Activated CD8-positive, alpha-beta T cell treated with anti-CD3 and anti-CD28 coated beads, Interleukin-2, amount 10 ng/mL, durations not matched to agents 7 days and 5 days (primary cell): ENCODE measurements at regions not wholly inside any gene's neighbourhood (a gene's known extent, or its start where the extent isn't known, plus 50 kb on each side); places are given as distances from the start of the nearest gene placed in this dataset.
"Not testable (repeated sequence)": the region's sequence is repeated elsewhere in the genome, so short reads cannot be mapped to it uniquely, and the experiment has no call there.

Experiments
- ATAC-seq: fragments of 150-1000 bp; cut with Tn5 transposase; one replicate; pipeline ENCODE4 v1.10.0; 2021; ENCODE audit warnings: moderate library complexity
- CTCF ChIA-PET: fragments of 350-600 bp; sonication (Branson Sonifier 250); formaldehyde crosslinking; loops from one replicate; lab custom pipeline; 2021; ENCODE audit warnings: antibody characterized with exemption; lab: Charles Lee
- POLR2A ChIA-PET: fragments of 350-600 bp; sonication (Branson Sonifier 250); formaldehyde crosslinking; loops from one replicate; lab custom pipeline; 2021; ENCODE audit warnings: antibody characterized with exemption; lab: Charles Lee
- DNase-seq: peaks from one replicate; pipeline ENCODE4 v3.0.0-alpha.2; 2020
- H3K27ac Mint-ChIP-seq: one replicate; pipeline ENCODE4 v1.8.0; 2021; ENCODE audit warnings: mild to moderate bottlenecking, mixed read lengths
- H3K27me3 Mint-ChIP-seq: one replicate; pipeline ENCODE4 v1.8.0; 2021; ENCODE audit warnings: low read depth, mixed read lengths
- H3K36me3 Mint-ChIP-seq: one replicate; pipeline ENCODE4 v1.8.0; 2021; ENCODE audit warnings: low read depth, mixed read lengths
- H3K4me1 Mint-ChIP-seq: one replicate; pipeline ENCODE4 v1.8.0; 2021; ENCODE audit warnings: low read depth, mixed read lengths
- H3K4me3 Mint-ChIP-seq: one replicate; pipeline ENCODE4 v1.8.0; 2021; ENCODE audit warnings: mild to moderate bottlenecking, mixed read lengths
- H3K9me3 Mint-ChIP-seq: one replicate; pipeline ENCODE4 v1.8.0; 2022; ENCODE audit warnings: mixed read lengths; ENCODE audit not compliant: insufficient read depth

DNA sequence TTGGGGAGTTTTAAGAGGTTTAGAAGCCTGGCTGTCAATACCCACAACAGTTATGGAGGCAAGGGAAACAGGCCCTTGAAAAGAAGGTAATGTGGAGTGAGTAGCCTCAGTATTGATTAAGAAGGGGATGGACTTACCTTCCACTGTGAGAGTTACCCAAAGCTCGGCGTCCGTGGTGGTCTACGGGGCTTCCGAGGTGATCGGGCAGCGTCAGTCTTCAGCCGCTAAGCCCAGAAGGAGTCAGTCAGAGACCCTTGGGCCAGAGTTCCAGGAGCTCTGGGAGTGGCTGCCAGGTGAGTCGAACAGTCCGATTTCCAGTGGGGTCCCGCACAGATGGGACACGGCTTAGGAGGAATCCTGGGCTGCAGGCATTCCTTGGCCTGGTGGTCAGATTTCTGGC, 379.0 kb downstream of the BCKDHB start:
- DNase-seq, H3K4me1 Mint-ChIP-seq, H3K9me3 Mint-ChIP-seq, H3K4me3 Mint-ChIP-seq, ATAC-seq, H3K27me3 Mint-ChIP-seq, H3K27ac Mint-ChIP-seq, CTCF ChIA-PET, POLR2A ChIA-PET, H3K36me3 Mint-ChIP-seq: not testable (repeated sequence)

DNA sequence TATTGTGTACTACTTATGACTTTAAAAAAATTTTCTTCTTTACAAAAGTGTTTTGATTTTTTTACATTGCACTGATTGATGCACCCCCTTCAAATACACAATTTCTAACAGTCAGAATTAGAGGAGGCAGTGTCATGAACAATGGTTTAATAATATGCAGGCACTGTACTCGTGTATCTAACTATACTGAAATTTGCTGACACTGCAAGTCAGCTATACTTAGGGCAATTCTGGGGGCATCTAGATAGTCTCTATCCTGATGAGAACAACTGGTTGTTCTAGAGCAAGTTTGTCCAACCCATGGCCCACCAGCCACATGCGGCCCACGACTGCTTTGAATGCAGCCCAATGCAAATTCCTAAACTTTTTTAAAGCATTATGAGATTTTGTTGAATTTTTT, 375.6 kb downstream of the BCKDHB start:
- H3K9me3 Mint-ChIP-seq = no peaks in the 10 kb centered on the region
- DNase-seq (no peak), ATAC-seq (no peak)
- H3K27ac Mint-ChIP-seq = no peak overlapping the region
- H3K4me1 Mint-ChIP-seq = no peaks in the 10 kb centered on the region
- no peak overlapping the region for H3K4me3 Mint-ChIP-seq
- H3K27me3 Mint-ChIP-seq = no peaks in the 10 kb centered on the region
- ChIA-PET POLR2A (no interaction called here), CTCF (no interaction called here)
- no peaks in the 10 kb centered on the region for H3K36me3 Mint-ChIP-seq

DNA sequence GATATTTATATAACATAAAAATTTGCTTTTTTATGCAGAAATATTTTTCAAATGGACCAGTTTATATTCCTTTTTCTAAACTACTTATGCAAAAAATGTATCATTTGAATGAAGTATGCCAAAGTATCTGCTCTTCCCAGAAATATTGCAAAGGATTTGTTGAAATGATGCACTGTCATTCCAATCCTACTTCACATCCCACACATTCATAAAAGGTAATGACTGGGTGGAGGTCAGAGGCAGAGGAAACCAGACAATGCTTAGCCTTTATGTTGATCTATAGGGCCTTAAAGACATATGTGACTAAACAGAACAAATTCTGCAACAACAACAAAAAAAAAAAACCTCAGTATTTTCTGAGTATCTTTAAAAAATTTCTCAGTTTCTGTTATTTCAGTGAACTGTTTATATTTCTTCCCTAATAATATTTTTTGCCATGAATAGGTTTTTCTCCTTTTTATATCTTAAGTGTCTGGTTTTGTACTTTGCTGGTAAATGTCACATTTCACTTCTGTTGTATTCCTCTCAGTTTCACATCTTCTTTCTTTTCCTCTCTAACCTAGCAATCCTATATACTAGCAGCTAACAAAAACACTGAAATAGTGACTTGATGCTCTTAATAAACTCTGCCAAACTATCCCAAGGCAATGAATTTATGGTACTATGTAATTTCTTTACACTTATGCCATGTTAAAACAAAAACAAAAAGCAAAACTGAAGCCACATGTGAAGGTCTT, 374.1 kb downstream of the BCKDHB start:
- CTCF ChIA-PET = no interaction called here
- Mint-ChIP-seq H3K9me3 (no peaks in the 10 kb centered on the region), H3K27me3 (no peaks in the 10 kb centered on the region), H3K27ac (no peak overlapping the region), H3K36me3 (no peaks in the 10 kb centered on the region), H3K4me3 (no peak overlapping the region), H3K4me1 (no peaks in the 10 kb centered on the region)
- ATAC-seq (no peak), DNase-seq (no peak)
- POLR2A ChIA-PET = no interaction called here

DNA sequence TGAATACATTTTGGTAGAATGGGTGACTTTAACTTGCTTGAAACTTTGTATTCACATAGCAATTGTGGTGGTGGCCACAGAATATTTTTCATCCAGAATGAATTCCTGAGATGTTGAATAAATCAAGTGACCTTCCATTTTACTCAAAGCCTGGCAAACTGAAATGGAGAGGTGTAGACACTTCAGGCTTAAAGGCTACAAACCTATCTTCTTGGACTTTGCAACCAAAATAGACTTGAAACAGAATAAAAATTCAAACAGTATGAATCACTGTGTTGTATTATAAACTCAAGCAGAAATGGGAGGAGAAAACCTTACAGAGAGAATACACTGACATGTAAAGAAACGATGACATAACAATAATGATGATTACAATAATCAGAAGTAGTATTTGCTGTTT, 371.6 kb downstream of the BCKDHB start:
- POLR2A ChIA-PET = no interaction called here
- no peaks in the 10 kb centered on the region for H3K27me3 Mint-ChIP-seq
- no peak for ATAC-seq

DNA sequence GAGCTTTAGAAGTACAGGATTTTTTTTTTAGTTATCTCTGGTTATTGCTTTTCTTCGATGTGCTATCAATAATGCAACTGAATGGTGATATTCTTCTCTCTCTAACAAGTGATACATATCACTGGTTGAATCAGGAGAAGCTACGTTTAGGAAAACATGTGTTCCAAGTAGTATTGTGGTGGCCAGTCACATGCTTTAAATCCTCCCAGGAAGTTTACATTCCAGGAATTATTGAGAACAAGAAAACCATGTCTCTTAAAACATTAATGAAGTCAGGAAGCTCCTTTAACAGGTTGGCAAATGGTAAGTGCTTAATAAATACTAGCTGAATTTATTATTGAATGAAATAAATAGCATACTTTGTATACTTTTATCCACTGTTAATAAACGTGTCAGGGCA, 371.1 kb downstream of the BCKDHB start:
- DNase-seq (no peak), ATAC-seq (no peak)
- Mint-ChIP-seq H3K27ac (no peak overlapping the region), H3K27me3 (no peaks in the 10 kb centered on the region), H3K4me1 (no peaks in the 10 kb centered on the region), H3K36me3 (no peaks in the 10 kb centered on the region), H3K4me3 (no peak overlapping the region), H3K9me3 (no peaks in the 10 kb centered on the region)
- CTCF ChIA-PET = no interaction called here
- POLR2A ChIA-PET = interaction anchor here (0.6 kb wide), 2 partner anchors 104 to 1620 kb away, joined by 3 read pairs; no protein-coding TSS in a partner anchor

More for the DNA sequence above, 371.6 kb downstream of the BCKDHB start:
- H3K4me3 Mint-ChIP-seq = no peak overlapping the region
- H3K4me1 Mint-ChIP-seq = no peaks in the 10 kb centered on the region
- no peaks in the 10 kb centered on the region for H3K9me3 Mint-ChIP-seq
- DNase-seq = no peak
- no peaks in the 10 kb centered on the region for H3K36me3 Mint-ChIP-seq
- CTCF ChIA-PET = no interaction called here
- H3K27ac Mint-ChIP-seq = no peak overlapping the region

DNA sequence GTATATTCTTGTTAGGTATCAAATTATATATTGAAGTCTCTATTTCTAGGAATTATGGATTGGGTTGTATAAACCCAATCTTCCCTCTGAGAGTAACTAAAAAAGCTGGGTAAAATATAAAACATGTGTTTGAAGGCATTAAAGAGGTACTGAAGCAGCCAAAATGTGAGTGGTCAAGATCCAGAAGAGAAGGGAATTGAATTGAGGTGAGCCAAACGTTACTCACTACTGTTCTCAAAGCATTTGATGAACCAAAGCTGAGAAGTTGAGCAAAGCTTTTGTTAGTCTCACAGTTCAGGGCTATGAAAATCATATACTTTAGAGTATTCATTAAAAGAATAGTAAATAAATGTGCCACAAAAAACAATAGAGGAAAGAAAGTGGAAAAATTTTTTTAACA, 365.8 kb downstream of the BCKDHB start:
- Mint-ChIP-seq H3K27me3 (no peaks in the 10 kb centered on the region), H3K27ac (no peak overlapping the region), H3K4me1 (no peaks in the 10 kb centered on the region), H3K36me3 (no peaks in the 10 kb centered on the region), H3K9me3 (no peaks in the 10 kb centered on the region), H3K4me3 (no peak overlapping the region)
- ChIA-PET CTCF (no interaction called here), POLR2A (no interaction called here)
- DNase-seq = no peak
- ATAC-seq = no peak

DNA sequence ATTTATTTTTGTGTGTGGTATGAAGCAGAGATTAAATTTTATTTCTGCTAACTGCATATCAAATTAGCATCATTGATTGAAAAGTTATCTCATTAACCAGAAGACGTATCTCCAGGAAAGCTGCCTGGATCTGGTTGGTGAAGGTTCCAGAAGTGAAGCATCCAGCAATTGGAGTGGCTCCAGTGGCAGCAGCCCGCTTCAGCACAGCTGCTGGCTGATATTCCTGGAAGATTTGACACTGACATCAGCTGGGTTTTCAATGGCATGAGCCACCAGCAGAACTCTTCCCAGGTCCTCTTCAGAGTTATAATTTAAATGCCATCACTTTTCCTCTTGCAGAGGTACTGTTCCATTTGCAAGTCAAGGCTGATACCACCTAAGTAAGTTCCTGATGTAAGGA, 363.5 kb downstream of the BCKDHB start:
- DNase-seq (no peak), ATAC-seq (no peak)
- Mint-ChIP-seq H3K4me3 (no peak overlapping the region), H3K9me3 (no peaks in the 10 kb centered on the region), H3K27ac (no peak overlapping the region), H3K27me3 (no peaks in the 10 kb centered on the region), H3K36me3 (no peaks in the 10 kb centered on the region), H3K4me1 (no peaks in the 10 kb centered on the region)
- POLR2A ChIA-PET = no interaction called here
- CTCF ChIA-PET = no interaction called here

DNA sequence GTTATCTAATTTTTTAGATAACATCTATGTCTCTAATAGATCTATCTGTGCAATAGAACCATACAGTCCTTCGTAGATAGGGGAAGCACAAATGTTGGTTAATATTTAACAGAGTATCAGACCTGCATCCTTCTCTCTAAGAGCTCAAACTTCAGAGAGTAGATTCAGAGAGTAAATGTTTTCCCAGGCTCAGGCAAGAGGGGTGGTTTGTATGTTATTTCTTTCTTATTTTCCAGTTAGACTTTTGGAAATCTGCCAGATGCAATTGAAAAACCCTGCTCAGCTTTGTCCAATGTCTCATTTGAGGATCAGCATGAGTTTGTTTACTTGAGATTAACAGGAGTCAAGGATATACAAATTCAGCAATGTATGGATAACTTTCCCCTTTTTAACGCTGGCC, 361.9 kb downstream of the BCKDHB start:
- H3K27ac Mint-ChIP-seq = no peak overlapping the region
- ChIA-PET POLR2A (no interaction called here), CTCF (no interaction called here)
- no peak overlapping the region for H3K4me3 Mint-ChIP-seq
- no peak for DNase-seq
- H3K27me3 Mint-ChIP-seq = no peaks in the 10 kb centered on the region
- H3K4me1 Mint-ChIP-seq = no peaks in the 10 kb centered on the region
- H3K9me3 Mint-ChIP-seq = no peaks in the 10 kb centered on the region
- ATAC-seq = no peak
- H3K36me3 Mint-ChIP-seq = no peaks in the 10 kb centered on the region

DNA sequence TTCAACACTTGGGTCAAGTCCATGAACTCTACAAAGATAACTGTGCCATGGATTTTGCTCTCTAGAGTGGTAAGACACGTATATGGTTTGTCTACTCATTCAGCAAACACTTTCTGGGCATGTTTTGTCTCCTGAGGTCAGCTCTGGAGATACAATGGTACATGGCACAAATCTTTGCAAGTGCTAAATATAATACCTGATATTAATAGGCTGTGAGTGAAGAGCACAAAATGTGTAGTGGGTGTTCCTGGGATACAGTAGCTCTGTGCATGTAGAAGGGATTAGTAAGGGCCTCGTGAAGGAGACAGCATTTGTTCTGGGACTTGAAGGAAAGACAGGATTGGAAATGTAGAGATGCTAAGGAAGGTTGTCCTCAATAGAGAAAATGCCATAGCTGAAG, 360.9 kb downstream of the BCKDHB start:
- no peaks in the 10 kb centered on the region for H3K36me3 Mint-ChIP-seq
- no peak for ATAC-seq
- ChIA-PET CTCF (no interaction called here), POLR2A (no interaction called here)
- H3K27me3 Mint-ChIP-seq = no peaks in the 10 kb centered on the region
- no peak for DNase-seq
- H3K27ac Mint-ChIP-seq = no peak overlapping the region
- H3K9me3 Mint-ChIP-seq = no peaks in the 10 kb centered on the region
- no peak overlapping the region for H3K4me3 Mint-ChIP-seq
- H3K4me1 Mint-ChIP-seq = no peaks in the 10 kb centered on the region

DNA sequence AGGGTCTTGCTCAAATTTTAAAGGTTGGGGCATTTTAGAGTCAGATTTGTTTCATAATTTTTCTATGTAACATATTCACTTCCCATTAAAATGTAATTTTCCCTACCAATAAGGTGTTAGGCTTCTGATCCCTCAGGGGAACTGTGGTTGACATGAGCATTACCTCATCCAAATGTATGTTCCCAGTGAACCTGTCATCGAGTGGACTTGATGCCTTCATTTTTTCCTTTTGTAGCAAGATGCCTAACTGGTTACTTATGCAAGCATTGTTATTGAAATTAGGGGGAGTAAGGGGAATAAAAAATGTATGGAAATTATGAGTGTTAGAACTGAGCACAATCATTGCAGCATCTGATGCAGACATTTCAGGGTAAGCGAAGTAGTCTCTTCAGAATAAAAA, 360.5 kb downstream of the BCKDHB start:
- Mint-ChIP-seq H3K27ac (no peak overlapping the region), H3K4me3 (no peak overlapping the region), H3K9me3 (no peaks in the 10 kb centered on the region), H3K4me1 (no peaks in the 10 kb centered on the region), H3K27me3 (no peaks in the 10 kb centered on the region), H3K36me3 (no peaks in the 10 kb centered on the region)
- ATAC-seq (no peak), DNase-seq (no peak)
- ChIA-PET POLR2A (no interaction called here), CTCF (no interaction called here)

DNA sequence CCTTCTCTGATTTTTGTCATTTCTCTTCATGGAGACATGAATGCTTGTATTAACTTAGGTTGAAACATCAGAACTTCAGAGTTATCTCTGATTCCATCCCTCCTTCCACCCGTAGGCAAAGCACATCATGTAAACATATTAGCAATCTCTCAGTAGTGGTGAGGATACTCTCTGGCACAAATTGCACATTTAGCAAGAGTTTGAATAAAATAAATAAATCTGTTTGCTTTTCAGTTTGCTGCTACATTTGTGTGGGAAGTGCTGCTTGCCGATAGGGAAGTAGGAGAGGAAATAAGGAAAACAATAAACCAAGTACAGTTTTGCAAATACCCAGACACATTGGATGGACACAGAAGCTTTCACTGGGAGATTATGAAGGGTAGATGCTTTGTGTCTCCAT, 359.0 kb downstream of the BCKDHB start:
- POLR2A ChIA-PET = no interaction called here
- no peak for DNase-seq
- ATAC-seq = no peak
- CTCF ChIA-PET = no interaction called here
- no peak overlapping the region for H3K27ac Mint-ChIP-seq
- H3K27me3 Mint-ChIP-seq = no peaks in the 10 kb centered on the region
- H3K4me1 Mint-ChIP-seq = no peaks in the 10 kb centered on the region
- H3K4me3 Mint-ChIP-seq = no peak overlapping the region
- no peaks in the 10 kb centered on the region for H3K9me3 Mint-ChIP-seq
- H3K36me3 Mint-ChIP-seq = no peaks in the 10 kb centered on the region

DNA sequence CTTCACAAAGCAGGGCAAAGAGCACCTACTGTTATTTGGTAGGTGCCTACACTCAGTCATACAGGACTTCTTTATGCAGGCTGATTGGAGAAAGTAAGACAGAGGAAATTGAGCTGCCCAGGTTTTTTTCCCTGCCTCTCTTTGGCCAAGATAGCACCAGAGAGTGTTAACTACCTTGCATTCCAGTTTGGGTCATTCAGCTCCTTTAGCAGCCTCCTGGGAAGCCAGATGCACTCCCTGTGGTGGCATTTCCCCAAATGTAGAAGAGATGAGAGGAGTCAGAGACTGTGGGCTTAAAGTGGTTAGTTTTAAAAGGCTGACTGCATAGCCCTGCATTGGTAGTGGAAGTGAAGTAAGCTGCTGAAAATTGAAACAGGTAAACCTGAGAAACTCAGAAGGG, 358.4 kb downstream of the BCKDHB start:
- Mint-ChIP-seq H3K27ac (no peak overlapping the region), H3K4me3 (no peak overlapping the region), H3K36me3 (no peaks in the 10 kb centered on the region), H3K9me3 (no peaks in the 10 kb centered on the region), H3K27me3 (no peaks in the 10 kb centered on the region), H3K4me1 (no peaks in the 10 kb centered on the region)
- DNase-seq = no peak
- ChIA-PET CTCF (no interaction called here), POLR2A (no interaction called here)
- ATAC-seq = no peak

DNA sequence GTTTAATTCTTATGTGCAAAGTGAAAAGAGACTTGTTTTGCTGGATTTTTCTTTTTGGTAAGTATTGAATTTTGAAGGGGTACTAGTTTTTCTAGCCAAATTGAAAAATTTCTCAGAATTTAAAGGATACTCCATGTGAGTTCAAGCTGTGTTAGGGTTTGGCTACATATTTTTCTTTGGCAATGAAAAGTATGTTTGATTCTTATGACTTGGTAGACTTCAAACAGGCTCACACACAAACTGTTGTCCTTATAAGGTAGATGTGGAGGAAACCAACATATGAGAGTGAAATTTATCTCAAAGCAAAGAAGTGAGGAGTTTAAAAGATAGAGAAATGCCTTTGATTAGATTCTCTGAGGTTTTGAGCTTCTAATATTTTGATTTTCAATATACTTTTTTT, 356.7 kb downstream of the BCKDHB start:
- DNase-seq (no peak), ATAC-seq (no peak)
- no peak overlapping the region for H3K27ac Mint-ChIP-seq
- H3K9me3 Mint-ChIP-seq = no peaks in the 10 kb centered on the region
- POLR2A ChIA-PET = no interaction called here
- CTCF ChIA-PET = no interaction called here
- no peaks in the 10 kb centered on the region for H3K36me3 Mint-ChIP-seq
- H3K4me3 Mint-ChIP-seq = no peak overlapping the region
- H3K4me1 Mint-ChIP-seq = no peaks in the 10 kb centered on the region
- no peaks in the 10 kb centered on the region for H3K27me3 Mint-ChIP-seq
